Esophagus squamous epithelium (tissue), 5 donors: ENCODE measurements at regions not wholly inside any gene's neighbourhood (a gene's known extent, or its start where the extent isn't known, plus 50 kb on each side); places are given as distances from the start of the nearest gene placed in this dataset.

ENCODE experiments used
- DNase-seq: peaks from one replicate; lab custom pipeline; 2025; lab: John Stamatoyannopoulos, UW
- H3K27ac ChIP-seq, 4 donors: fragments of 200-600 bp; sonication (generic); one replicate each; pipeline ENCODE4 v1.5.1; 2016 to 2019; ENCODE audit warnings: mild to moderate bottlenecking in 1 of 4
- H3K27me3 ChIP-seq, 4 donors: fragments of 200-600 bp; sonication (generic); 1 replicate in 3 of 4; 2 replicates in 1 of 4; pipeline versions ENCODE4 v1.5.1 to v1.6.0; 2017 to 2021; ENCODE audit warnings: antibody characterized with exemption in 1 of 4
- H3K36me3 ChIP-seq, 3 donors: fragments of 200-600 bp; sonication (generic); one replicate each; pipeline ENCODE4 v1.5.1; 2016 to 2019
- H3K4me1 ChIP-seq, 3 donors: fragments of 200-600 bp; sonication (generic); one replicate each; pipeline ENCODE4 v1.5.1; 2017 to 2019
- H3K4me3 ChIP-seq, 4 donors: fragments of 200-600 bp; sonication (generic); 1 replicate in 3 of 4; 2 replicates in 1 of 4; pipeline ENCODE4 v1.5.1; 2016 to 2019; ENCODE audit warnings: mild to moderate bottlenecking in 2 of 4, moderate library complexity in 1 of 4
- H3K9me3 ChIP-seq, 3 donors: fragments of 200-600 bp; sonication (generic); one replicate each; pipeline ENCODE4 v1.5.1; 2016 to 2019
- POLR2A ChIP-seq, 4 donors: fragments of 450-650 bp; IDR thresholded peaks; one replicate each; pipeline ENCODE4 v1.6.1; 2017; ENCODE audit warnings: antibody characterized with exemption in 4 of 4, mild to moderate bottlenecking in 4 of 4, moderate library complexity in 3 of 4
- WGBS, 2 donors: methylation state at CpG; one replicate each; pipeline ENCODE4 v1.1.5; 2018; 5-methylcytosine and 5-hydroxymethylcytosine counted together
- intact Hi-C: fragments of 100-400 bp; cut with DNase I; formaldehyde crosslinking; loops from one replicate; pipeline ENCODE4 v1.15.0; 2022
- TF ChIP-seq, protein P1 (sequence below), 6 experiments: fragments of 450-650 bp in 4 of 6; fragments of 200-600 bp in 2 of 6; sonication (generic) in 2 of 6; IDR thresholded peaks; one replicate each; pipeline ENCODE4 v1.5.1; 2016 to 2019; ENCODE audit warnings: antibody characterized with exemption in 6 of 6, mild to moderate bottlenecking in 4 of 6, moderate library complexity in 4 of 6
- donor health status: DM: yes; HTN: yes; CAD: no.

DNA sequence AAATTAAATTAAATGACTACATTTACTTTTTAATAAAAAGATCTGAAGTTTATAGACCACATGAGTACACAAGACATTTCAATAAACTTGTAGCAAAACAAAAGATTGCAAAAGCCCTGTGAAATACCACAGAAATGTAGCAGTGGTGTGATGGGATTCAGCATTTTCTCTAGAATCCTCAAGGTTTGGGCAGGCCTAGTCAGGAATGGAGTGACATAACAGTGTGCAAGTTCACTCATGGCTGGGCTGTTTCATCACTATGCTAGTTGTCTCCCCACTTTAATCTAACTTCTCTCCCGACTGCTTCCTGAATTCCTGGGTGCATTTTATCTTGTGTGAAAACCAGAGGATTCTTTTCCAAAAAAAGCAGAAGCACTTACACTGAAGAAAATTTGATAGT is 1089.9 kb upstream of the DDX18 start:
- TF ChIP-seq POLR2A (IDR thresholded peaks at IDR 0.05) = no peak
- TF ChIP-seq, protein P1, sequence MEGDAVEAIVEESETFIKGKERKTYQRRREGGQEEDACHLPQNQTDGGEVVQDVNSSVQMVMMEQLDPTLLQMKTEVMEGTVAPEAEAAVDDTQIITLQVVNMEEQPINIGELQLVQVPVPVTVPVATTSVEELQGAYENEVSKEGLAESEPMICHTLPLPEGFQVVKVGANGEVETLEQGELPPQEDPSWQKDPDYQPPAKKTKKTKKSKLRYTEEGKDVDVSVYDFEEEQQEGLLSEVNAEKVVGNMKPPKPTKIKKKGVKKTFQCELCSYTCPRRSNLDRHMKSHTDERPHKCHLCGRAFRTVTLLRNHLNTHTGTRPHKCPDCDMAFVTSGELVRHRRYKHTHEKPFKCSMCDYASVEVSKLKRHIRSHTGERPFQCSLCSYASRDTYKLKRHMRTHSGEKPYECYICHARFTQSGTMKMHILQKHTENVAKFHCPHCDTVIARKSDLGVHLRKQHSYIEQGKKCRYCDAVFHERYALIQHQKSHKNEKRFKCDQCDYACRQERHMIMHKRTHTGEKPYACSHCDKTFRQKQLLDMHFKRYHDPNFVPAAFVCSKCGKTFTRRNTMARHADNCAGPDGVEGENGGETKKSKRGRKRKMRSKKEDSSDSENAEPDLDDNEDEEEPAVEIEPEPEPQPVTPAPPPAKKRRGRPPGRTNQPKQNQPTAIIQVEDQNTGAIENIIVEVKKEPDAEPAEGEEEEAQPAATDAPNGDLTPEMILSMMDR (IDR thresholded peaks at IDR 0.05) = no peak
- intact Hi-C loops = no loop called here
- Histone ChIP-seq H3K27ac (no peak overlapping the region), H3K4me1 (no peaks in the 10 kb centered on the region), H3K36me3 (no peaks in the 10 kb centered on the region), H3K27me3 (no peaks in the 10 kb centered on the region), H3K9me3 (no peaks in the 10 kb centered on the region), H3K4me3 (no peak overlapping the region)
- DNase-seq = no peak
- 42 to 58% methylated on average over 1 of the region's 1 CpG for WGBS, 2 donors

DNA sequence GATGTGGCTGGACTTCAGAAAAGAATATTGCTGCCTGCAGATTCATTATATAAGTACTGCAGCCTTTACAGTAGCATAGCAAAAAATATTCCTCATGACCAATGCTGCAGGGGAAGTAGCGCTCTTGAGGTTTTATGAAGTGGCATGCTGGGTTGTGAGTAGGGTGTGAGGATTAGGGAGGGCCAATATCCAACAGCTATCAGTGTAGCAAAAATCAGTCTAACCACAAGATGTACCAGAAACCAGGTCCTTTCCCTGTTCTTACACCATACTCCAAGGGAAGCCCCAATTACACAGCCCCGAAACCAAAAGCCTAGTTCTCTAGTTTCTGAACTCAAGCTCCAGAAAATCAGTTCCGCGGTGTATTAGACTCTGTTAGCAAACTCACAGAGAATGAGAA is 1082.2 kb upstream of the DDX18 start:
- H3K36me3 ChIP-seq = no peaks in the 10 kb centered on the region
- H3K27ac ChIP-seq = no peak overlapping the region
- H3K9me3 ChIP-seq = no peaks in the 10 kb centered on the region
- no peak for DNase-seq
- no peaks in the 10 kb centered on the region for H3K27me3 ChIP-seq
- 88 to 90% methylated on average over 4 of the region's 4 CpGs for WGBS, 2 donors
- intact Hi-C loops = no loop called here
- H3K4me1 ChIP-seq = no peaks in the 10 kb centered on the region
- no peak overlapping the region for H3K4me3 ChIP-seq
- TF ChIP-seq, protein P1 (IDR thresholded peaks at IDR 0.05) = no peak
- no peak for TF ChIP-seq POLR2A (IDR thresholded peaks at IDR 0.05)

DNA sequence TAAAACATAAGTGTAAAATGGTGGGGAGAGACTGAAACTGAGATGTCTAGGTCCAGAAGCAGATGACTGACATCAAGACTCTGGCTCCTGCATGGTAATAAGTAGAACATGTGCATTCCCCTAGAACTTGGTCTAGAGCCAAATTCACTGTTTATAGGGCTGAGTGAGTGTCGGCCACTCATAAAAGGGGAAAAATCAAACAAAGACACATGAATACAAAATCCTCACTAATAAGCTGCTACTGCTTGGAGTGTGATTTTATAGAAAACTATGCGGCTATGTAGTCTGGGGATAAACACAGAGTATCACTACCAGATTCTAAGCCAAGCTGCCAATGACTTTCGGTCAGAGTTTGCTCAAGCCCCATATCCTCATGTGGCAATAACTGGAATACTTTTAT is 1080.8 kb upstream of the DDX18 start:
- no peak for DNase-seq
- no peaks in the 10 kb centered on the region for H3K4me1 ChIP-seq
- intact Hi-C loops = no loop called here
- no peaks in the 10 kb centered on the region for H3K9me3 ChIP-seq
- no peak for TF ChIP-seq POLR2A (IDR thresholded peaks at IDR 0.05)
- TF ChIP-seq, protein P1 (IDR thresholded peaks at IDR 0.05) = no peak
- no peaks in the 10 kb centered on the region for H3K36me3 ChIP-seq
- no peaks in the 10 kb centered on the region for H3K27me3 ChIP-seq
- no peak overlapping the region for H3K4me3 ChIP-seq
- 45 to 58% methylated on average over 3 of the region's 3 CpGs for WGBS, 2 donors
- no peak overlapping the region for H3K27ac ChIP-seq

DNA sequence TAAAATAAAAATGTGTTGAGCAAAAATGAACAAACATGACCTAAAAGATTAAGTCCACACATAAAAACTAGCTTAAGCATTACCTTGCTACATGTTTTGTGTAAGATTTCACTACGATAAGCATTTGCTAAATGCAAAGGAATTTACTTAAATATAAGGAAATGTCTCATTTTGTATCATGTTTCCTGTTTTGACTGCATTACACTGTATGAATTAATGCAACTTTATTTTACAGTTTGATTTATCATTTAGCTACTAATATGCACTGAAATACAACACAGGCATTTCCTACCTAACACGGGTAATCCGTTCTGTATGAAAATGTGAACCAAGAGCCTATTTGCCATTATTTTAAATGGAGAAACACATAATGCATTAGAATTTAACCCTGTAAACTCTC is 1076.5 kb upstream of the DDX18 start:
- intact Hi-C loops = no loop called here
- Histone ChIP-seq H3K27ac (no peak overlapping the region), H3K36me3 (no peaks in the 10 kb centered on the region), H3K4me3 (no peak overlapping the region), H3K9me3 (no peaks in the 10 kb centered on the region), H3K4me1 (no peaks in the 10 kb centered on the region), H3K27me3 (no peaks in the 10 kb centered on the region)
- WGBS, 2 donors = 76 to 77% methylated on average over 3 of the region's 3 CpGs
- no peak for TF ChIP-seq POLR2A (IDR thresholded peaks at IDR 0.05)
- TF ChIP-seq, protein P1 (IDR thresholded peaks at IDR 0.05) = no peak
- DNase-seq = no peak

DNA sequence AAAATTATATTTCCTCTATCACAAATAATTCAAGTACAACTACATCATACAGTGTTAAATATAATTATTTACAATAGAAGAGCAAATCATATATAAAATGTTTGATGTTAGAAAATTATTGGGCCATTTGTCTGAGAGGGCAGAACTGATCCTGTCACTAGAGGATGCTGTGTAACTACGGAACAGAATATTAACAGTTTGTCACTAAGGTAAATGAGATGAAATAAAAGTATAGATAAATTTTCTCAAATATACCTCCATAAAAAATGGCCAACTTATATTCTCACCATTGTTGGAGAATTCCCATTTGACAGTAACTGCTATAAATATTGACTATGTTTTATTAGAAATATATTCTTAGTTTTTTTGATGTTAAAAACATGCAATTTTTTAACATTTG is 1067.4 kb upstream of the DDX18 start:
- no peak for DNase-seq
- H3K4me3 ChIP-seq = no peak overlapping the region
- no peak for TF ChIP-seq POLR2A (IDR thresholded peaks at IDR 0.05)
- TF ChIP-seq, protein P1 (IDR thresholded peaks at IDR 0.05) = no peak
- no peaks in the 10 kb centered on the region for H3K27me3 ChIP-seq
- intact Hi-C loops = no loop called here
- no peaks in the 10 kb centered on the region for H3K36me3 ChIP-seq
- H3K9me3 ChIP-seq = no peaks in the 10 kb centered on the region
- no peak overlapping the region for H3K27ac ChIP-seq
- H3K4me1 ChIP-seq = no peaks in the 10 kb centered on the region
- 45 to 52% methylated on average over 1 of the region's 1 CpG for WGBS, 2 donors
